SU-DHL-6 (cell line): ENCODE measurements at regions not wholly inside any gene's neighbourhood (a gene's known extent, or its start where the extent isn't known, plus 50 kb on each side); places are given as distances from the start of the nearest gene placed in this dataset.
"Not testable (repeated sequence)": the region's sequence is repeated elsewhere in the genome, so short reads cannot be mapped to it uniquely, and the experiment has no call there.

Experiments used
- H2AFZ ChIP-seq: fragments of 200-600 bp; sonication (generic); 2 replicates; pipeline ENCODE4 v1.6.1; 2014; ENCODE audit warnings: low read depth, mild to moderate bottlenecking, moderate library complexity, mixed read lengths, antibody characterized with exemption, low read length; ENCODE audit not compliant: severe bottlenecking
- H3F3A ChIP-seq: fragments of 200-600 bp; shearing (Covaris generic); 2 replicates; pipeline ENCODE4 v1.6.0; 2016; ENCODE audit warnings: antibody characterized with exemption, mild to moderate bottlenecking; ENCODE audit not compliant: insufficient read depth
- H3K27ac ChIP-seq: fragments of 200-600 bp; sonication (generic); 2 replicates; pipeline ENCODE4 v1.5.1; 2016; ENCODE audit warnings: low read depth, mild to moderate bottlenecking, low read length, moderate library complexity, mixed read lengths
- H3K27me3 ChIP-seq: fragments of 200-600 bp; sonication (generic), shearing (Covaris generic); 2 replicates; pipeline ENCODE4 v1.6.0; 2014; ENCODE audit warnings: mild to moderate bottlenecking, low read length
- H3K36me3 ChIP-seq: fragments of 200-600 bp; sonication (generic); 2 replicates; pipeline ENCODE4 v1.6.1; 2014; ENCODE audit warnings: mild to moderate bottlenecking, low read length, mixed read lengths
- H3K4me2 ChIP-seq: fragments of 300-600, 200-600 bp; shearing (Covaris generic), sonication (generic); 2 replicates; pipeline ENCODE4 v1.6.0; 2014; ENCODE audit warnings: low read length, low read depth, mild to moderate bottlenecking; ENCODE audit not compliant: poor library complexity, severe bottlenecking
- H3K4me3 ChIP-seq: fragments of 200-600 bp; sonication (generic); 2 replicates; pipeline ENCODE4 v1.5.1; 2014; ENCODE audit warnings: antibody characterized with exemption, low read length, mild to moderate bottlenecking, mixed read lengths; ENCODE audit not compliant: insufficient read depth, poor library complexity, severe bottlenecking
- H3K79me2 ChIP-seq: fragments of 200-600 bp; sonication (generic); 2 replicates; pipeline ENCODE4 v1.6.1; 2014; ENCODE audit warnings: mild to moderate bottlenecking, low read length, moderate library complexity; ENCODE audit not compliant: insufficient read depth
- H3K9ac ChIP-seq: fragments of 200-600 bp; sonication (generic); 2 replicates; pipeline ENCODE4 v1.7.0; 2014; ENCODE audit warnings: mild to moderate bottlenecking, low read length
- H3K9me2 ChIP-seq: fragments of 200-600 bp; sonication (generic); replicated peaks from 2 replicates; pipeline ENCODE4 v1.6.1; 2014; ENCODE audit warnings: low read length; ENCODE audit not compliant: insufficient read depth
- H3K9me3 ChIP-seq: fragments of 200-600 bp; sonication (generic); 2 replicates; pipeline ENCODE4 v1.6.1; 2014; ENCODE audit warnings: low read length, mixed read lengths; ENCODE audit not compliant: insufficient read depth
- H4K20me1 ChIP-seq: fragments of 200-600 bp; sonication (generic); 2 replicates; pipeline ENCODE4 v1.6.1; 2014; ENCODE audit warnings: low read depth, mild to moderate bottlenecking, antibody characterized with exemption, low read length, moderate library complexity, mixed read lengths
- EZH2phosphoT487 ChIP-seq: fragments of 200-600 bp; sonication (generic), shearing (Covaris generic); conservative IDR thresholded peaks from 2 replicates; pipeline ENCODE4 v1.6.1; 2018; ENCODE audit warnings: mild to moderate bottlenecking, antibody characterized with exemption, low read length, moderate library complexity, mixed read lengths
- TF ChIP-seq, protein P1 (sequence below): fragments of 200-600 bp; sonication (generic); IDR thresholded peaks from one replicate; pipeline ENCODE4 v1.5.1; 2017; ENCODE audit warnings: antibody characterized with exemption, mild to moderate bottlenecking, low read length, moderate library complexity; ENCODE audit not compliant: insufficient read depth, poor library complexity, severe bottlenecking

- H3F3A ChIP-seq: no peaks in the 10 kb centered on the region
- no peak overlapping the region for H3K4me3 ChIP-seq
- H3K36me3 ChIP-seq: no peaks in the 10 kb centered on the region
- no peaks in the 10 kb centered on the region for H3K79me2 ChIP-seq
- H2AFZ ChIP-seq: no peak overlapping the region
- no peak overlapping the region for H3K4me2 ChIP-seq
- H4K20me1 ChIP-seq: no peaks in the 10 kb centered on the region
- TF ChIP-seq, protein P1, sequence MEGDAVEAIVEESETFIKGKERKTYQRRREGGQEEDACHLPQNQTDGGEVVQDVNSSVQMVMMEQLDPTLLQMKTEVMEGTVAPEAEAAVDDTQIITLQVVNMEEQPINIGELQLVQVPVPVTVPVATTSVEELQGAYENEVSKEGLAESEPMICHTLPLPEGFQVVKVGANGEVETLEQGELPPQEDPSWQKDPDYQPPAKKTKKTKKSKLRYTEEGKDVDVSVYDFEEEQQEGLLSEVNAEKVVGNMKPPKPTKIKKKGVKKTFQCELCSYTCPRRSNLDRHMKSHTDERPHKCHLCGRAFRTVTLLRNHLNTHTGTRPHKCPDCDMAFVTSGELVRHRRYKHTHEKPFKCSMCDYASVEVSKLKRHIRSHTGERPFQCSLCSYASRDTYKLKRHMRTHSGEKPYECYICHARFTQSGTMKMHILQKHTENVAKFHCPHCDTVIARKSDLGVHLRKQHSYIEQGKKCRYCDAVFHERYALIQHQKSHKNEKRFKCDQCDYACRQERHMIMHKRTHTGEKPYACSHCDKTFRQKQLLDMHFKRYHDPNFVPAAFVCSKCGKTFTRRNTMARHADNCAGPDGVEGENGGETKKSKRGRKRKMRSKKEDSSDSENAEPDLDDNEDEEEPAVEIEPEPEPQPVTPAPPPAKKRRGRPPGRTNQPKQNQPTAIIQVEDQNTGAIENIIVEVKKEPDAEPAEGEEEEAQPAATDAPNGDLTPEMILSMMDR: no peak
- TF ChIP-seq EZH2phosphoT487: no peak
- no peak overlapping the region for H3K9ac ChIP-seq
- no peaks in the 10 kb centered on the region for H3K9me2 ChIP-seq
- no peaks in the 10 kb centered on the region for H3K27me3 ChIP-seq
- H3K9me3 ChIP-seq: no peaks in the 10 kb centered on the region
- no peak overlapping the region for H3K27ac ChIP-seq
These were observed 1121.5 kb upstream of the TENM3 start for GRCh38 chr4:181121733-181122132.

DNA sequence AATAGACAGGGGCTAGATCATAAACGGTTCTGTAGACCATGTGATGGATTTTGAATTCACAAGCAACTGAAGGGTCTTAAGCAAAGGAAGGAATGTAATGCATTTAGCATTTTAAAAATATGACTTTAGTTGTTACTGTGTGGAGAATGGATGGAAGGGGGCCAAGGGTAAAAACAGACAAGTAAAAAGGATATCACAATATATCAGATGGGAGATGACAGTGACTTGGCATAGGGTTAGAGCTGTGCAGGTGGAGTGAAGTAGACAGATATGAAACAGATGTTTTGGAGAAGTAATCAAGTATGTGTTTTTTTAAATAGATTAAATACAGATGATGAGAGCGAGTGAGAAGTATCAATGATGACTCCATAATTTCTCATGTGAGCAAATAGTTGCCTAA, 1116.0 kb upstream of the TENM3 start:
- no peaks in the 10 kb centered on the region for H3F3A ChIP-seq
- H3K4me3 ChIP-seq: no peak overlapping the region
- H4K20me1 ChIP-seq: no peaks in the 10 kb centered on the region
- H3K27me3 ChIP-seq: no peaks in the 10 kb centered on the region
- no peak overlapping the region for H2AFZ ChIP-seq
- TF ChIP-seq, protein P1: no peak
- no peak for TF ChIP-seq EZH2phosphoT487
- no peaks in the 10 kb centered on the region for H3K79me2 ChIP-seq
- no peak overlapping the region for H3K4me2 ChIP-seq
- no peaks in the 10 kb centered on the region for H3K9me2 ChIP-seq
- no peaks in the 10 kb centered on the region for H3K36me3 ChIP-seq
- H3K27ac ChIP-seq: no peak overlapping the region
- H3K9ac ChIP-seq: no peak overlapping the region
- no peaks in the 10 kb centered on the region for H3K9me3 ChIP-seq

- not testable (repeated sequence) for H3K4me2 ChIP-seq, H3K36me3 ChIP-seq, H4K20me1 ChIP-seq, H3F3A ChIP-seq, H3K27me3 ChIP-seq, H2AFZ ChIP-seq, H3K79me2 ChIP-seq, H3K27ac ChIP-seq, H3K9me2 ChIP-seq, H3K9ac ChIP-seq, H3K4me3 ChIP-seq, H3K9me3 ChIP-seq
These were observed 1112.9 kb upstream of the TENM3 start for GRCh38 chr4:181130317-181130716.

DNA sequence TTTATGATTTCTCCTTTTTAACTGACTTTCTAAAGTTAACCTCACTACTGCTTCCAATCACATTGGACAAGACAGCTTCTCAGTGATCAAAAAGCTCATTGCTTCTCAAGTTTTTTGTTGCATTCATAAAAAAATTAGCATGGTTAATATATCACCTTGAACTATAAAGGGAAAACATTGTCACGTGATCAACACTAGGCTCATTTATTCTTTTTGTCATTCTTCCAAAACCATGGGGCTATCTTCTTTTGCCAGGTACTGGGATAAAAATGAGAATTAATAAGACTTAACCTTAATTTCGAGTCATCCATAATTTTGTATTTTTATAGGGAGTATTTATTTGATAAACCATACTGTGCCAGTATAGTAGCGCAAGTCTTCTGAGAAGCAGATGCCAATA, 1105.9 kb upstream of the TENM3 start:
- no peak overlapping the region for H2AFZ ChIP-seq
- H3K9ac ChIP-seq: no peak overlapping the region
- no peaks in the 10 kb centered on the region for H3K9me2 ChIP-seq
- no peaks in the 10 kb centered on the region for H4K20me1 ChIP-seq
- H3K27me3 ChIP-seq: no peaks in the 10 kb centered on the region
- no peaks in the 10 kb centered on the region for H3K9me3 ChIP-seq
- H3K4me2 ChIP-seq: no peak overlapping the region
- TF ChIP-seq, protein P1: no peak
- TF ChIP-seq EZH2phosphoT487: no peak
- H3F3A ChIP-seq: no peaks in the 10 kb centered on the region
- H3K4me3 ChIP-seq: no peak overlapping the region
- H3K27ac ChIP-seq: no peak overlapping the region
- no peaks in the 10 kb centered on the region for H3K36me3 ChIP-seq
- H3K79me2 ChIP-seq: no peaks in the 10 kb centered on the region
